ENCODE measurements at regions not wholly inside any gene's neighbourhood (a gene's known extent, or its start where the extent isn't known, plus 50 kb on each side); places are given as distances from the start of the nearest gene placed in this dataset.

DNA sequence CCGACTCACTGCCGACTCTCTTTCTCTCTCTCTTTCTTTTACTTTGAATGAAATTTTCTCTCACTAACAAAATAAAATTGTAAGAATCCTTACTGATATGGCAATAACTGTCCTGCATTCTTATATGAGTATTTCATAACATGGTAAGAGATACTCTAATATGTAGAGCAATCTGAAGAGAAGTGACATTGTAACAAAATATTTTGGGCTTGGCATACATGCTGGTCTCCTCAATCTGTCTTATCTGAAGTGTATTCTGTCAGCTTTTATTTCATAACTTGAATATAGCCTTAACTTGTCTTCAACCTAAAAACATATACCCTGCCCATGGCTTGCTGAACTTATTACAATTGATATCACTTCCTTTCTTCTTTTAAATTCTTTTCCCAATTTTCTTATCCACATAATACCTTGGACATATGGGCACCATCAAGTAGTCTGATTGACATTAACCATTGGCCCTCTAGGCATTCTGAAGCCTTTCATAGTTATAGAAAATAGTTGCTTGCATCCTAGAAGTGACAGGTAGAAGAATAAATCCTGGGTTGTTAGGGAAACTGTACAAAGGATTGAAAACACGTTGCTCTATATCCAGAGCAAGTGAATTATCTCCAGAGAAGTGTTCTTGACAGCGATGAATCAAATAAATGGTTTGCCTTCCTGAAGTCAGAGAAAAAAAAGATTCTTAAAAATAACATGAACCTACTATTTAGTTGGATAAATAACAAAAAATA lies 537.6 kb upstream of the TYRP1 start:
- TF ChIP-seq EP300 (IDR thresholded peaks at IDR 0.05) (no peak), POLR2AphosphoS5 (IDR thresholded peaks at IDR 0.05) (no peak)
- TF ChIP-seq, protein P1, sequence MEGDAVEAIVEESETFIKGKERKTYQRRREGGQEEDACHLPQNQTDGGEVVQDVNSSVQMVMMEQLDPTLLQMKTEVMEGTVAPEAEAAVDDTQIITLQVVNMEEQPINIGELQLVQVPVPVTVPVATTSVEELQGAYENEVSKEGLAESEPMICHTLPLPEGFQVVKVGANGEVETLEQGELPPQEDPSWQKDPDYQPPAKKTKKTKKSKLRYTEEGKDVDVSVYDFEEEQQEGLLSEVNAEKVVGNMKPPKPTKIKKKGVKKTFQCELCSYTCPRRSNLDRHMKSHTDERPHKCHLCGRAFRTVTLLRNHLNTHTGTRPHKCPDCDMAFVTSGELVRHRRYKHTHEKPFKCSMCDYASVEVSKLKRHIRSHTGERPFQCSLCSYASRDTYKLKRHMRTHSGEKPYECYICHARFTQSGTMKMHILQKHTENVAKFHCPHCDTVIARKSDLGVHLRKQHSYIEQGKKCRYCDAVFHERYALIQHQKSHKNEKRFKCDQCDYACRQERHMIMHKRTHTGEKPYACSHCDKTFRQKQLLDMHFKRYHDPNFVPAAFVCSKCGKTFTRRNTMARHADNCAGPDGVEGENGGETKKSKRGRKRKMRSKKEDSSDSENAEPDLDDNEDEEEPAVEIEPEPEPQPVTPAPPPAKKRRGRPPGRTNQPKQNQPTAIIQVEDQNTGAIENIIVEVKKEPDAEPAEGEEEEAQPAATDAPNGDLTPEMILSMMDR (IDR thresholded peaks at IDR 0.05) = no peak
- no peak overlapping the region for H3K4me3 ChIP-seq
- H3K36me3 ChIP-seq = no peaks in the 10 kb centered on the region
- ATAC-seq = no peak
- H3K27me3 ChIP-seq = no peaks in the 10 kb centered on the region
- WGBS, 2 donors (ENCODE audit: low coverage in 1 of 2) = 70 to 81% methylated on average over 2 to 4 of the region's 4 CpGs
- H3K9me3 ChIP-seq = no peaks in the 10 kb centered on the region
- H3K27ac ChIP-seq = no peak overlapping the region
- H3K4me1 ChIP-seq = no peaks in the 10 kb centered on the region

DNA sequence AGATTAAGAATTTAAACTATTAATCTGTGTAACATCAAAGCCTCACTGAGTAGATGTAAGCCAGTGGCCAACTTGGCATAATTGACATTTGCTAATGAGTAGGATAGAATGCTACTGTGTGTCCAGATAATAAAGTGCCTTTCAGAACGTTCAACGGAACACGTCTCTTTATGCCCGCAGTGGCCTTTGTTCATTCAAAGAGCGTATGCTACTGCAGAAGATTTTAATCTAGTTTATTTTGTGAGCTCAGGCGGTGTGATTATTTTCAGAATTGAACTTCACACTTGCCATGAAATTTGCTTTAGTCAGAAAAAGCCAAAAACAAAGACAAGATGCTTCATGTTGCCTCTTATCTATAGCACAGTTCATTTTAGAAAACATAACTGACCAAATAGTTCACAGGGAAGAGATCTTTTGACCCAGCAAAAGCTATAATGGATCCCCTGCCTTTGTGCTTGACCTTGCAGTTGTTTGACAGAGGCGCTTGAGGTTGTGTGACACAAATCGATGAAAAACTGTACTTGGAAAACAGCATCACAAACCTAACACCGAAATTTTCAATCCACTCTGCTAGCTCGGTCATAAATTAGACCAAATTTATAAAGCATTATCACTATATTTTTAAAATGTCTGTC lies 530.9 kb upstream of the TYRP1 start:
- TF ChIP-seq, protein P1 (IDR thresholded peaks at IDR 0.05) = no peak
- TF ChIP-seq EP300 (IDR thresholded peaks at IDR 0.05) = no peak
- no peak for TF ChIP-seq POLR2AphosphoS5 (IDR thresholded peaks at IDR 0.05)
- no peak for TF ChIP-seq POLR2A (IDR thresholded peaks at IDR 0.05)
- ATAC-seq = no peak
- 70 to 79% methylated on average over 10 of the region's 10 CpGs for WGBS, 2 donors (ENCODE audit: low coverage in 1 of 2)
- Histone ChIP-seq H3K4me1 (no peaks in the 10 kb centered on the region), H3K4me3 (no peak overlapping the region), H3K27ac (no peak overlapping the region), H3K27me3 (no peaks in the 10 kb centered on the region), H3K9me3 (no peaks in the 10 kb centered on the region), H3K36me3 (no peaks in the 10 kb centered on the region)

DNA sequence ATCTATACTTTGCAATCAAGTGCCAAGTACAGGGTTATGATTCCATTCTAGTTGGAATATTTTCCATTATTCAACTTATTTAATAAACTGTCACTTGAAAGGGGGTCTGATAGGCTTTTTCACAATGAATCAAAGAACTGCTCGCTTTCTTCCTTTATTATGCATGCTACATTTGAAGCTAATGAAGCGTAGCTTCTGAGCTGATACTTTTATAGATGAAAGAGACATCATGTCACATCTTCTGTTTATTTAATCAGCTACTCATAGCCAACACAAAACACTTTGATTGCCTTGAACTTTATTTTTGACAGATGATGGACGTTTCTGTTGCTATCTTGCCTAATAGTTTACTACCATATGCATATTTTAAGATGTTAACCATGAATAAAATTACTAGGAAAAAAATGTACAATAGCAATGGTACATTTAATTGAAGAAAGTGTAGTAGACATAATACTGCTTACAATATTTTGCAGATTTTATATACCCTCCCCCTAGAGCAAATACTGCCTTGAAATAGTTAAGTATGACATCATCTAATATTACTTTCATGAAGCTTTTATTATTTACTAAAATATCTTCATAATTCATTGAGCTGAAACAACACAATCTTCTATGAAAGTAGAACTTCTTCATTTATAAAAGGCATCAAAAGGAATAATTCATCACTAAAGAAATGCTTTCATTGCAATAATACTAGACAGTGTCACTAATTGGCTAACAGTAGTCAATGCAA lies 529.3 kb upstream of the TYRP1 start:
- Histone ChIP-seq H3K9me3 (no peaks in the 10 kb centered on the region), H3K4me3 (no peak overlapping the region), H3K27ac (no peak overlapping the region), H3K36me3 (no peaks in the 10 kb centered on the region), H3K4me1 (no peaks in the 10 kb centered on the region), H3K27me3 (no peaks in the 10 kb centered on the region)
- WGBS, 2 donors (ENCODE audit: low coverage in 1 of 2) = 65 to 96% methylated on average over 3 of the region's 3 CpGs
- TF ChIP-seq, protein P1 (IDR thresholded peaks at IDR 0.05) = no peak
- TF ChIP-seq POLR2AphosphoS5 (IDR thresholded peaks at IDR 0.05) (no peak), POLR2A (IDR thresholded peaks at IDR 0.05) (no peak), EP300 (IDR thresholded peaks at IDR 0.05) (no peak)
- ATAC-seq = no peak

DNA sequence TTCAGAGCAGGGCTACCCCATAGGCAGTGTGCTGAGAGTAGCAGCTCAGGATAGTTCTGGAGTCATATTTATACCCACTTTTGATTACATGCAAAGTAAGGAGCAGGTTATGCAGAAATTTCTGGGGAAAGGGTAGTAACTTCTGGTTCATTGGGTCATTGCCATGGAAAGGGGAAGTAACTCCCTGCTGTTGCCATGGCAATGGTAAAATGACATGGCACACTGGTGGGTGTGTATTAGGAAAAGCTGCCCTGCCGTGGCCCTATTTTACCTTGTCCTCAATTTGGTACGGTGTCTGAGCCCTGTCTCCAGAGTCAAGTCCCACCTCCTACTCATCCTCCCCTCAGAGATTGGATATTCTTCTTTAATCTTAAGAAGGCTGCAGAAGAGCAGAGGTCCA lies 526.7 kb upstream of the TYRP1 start:
- Histone ChIP-seq H3K36me3 (no peaks in the 10 kb centered on the region), H3K9me3 (no peaks in the 10 kb centered on the region), H3K4me1 (no peaks in the 10 kb centered on the region), H3K4me3 (no peak overlapping the region), H3K27ac (no peak overlapping the region), H3K27me3 (no peaks in the 10 kb centered on the region)
- no peak for TF ChIP-seq EP300 (IDR thresholded peaks at IDR 0.05)
- TF ChIP-seq POLR2AphosphoS5 (IDR thresholded peaks at IDR 0.05) = no peak
- no peak for TF ChIP-seq POLR2A (IDR thresholded peaks at IDR 0.05)
- no peak for ATAC-seq
- WGBS, 2 donors (ENCODE audit: low coverage in 1 of 2) = 72% methylated on average over 2 of the region's 2 CpGs; no CpG with 5 or more reads in 1 of the 2 donors

DNA sequence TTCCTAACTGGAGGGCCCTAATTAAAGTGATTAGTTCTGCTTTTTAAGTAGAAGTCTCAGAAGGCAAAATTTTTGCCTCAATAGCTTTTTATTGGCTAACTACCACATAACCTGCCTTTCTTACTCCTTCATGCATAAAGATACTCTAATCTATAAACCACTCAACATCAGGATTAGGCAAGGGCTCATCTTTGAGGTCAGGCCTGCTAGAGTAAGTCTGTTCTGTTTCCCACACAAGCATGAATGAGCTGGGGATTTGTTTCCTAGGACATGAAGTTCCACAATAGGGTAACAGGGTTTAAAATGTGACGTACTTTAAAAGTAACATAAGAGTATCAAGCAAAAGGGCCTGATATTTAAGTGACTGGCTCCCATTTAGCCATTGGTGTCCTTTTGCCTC lies 522.7 kb upstream of the TYRP1 start:
- TF ChIP-seq, protein P1 (IDR thresholded peaks at IDR 0.05) = no peak
- TF ChIP-seq EP300 (IDR thresholded peaks at IDR 0.05) = no peak
- Histone ChIP-seq H3K27me3 (no peaks in the 10 kb centered on the region), H3K4me3 (no peak overlapping the region), H3K36me3 (no peaks in the 10 kb centered on the region), H3K27ac (no peak overlapping the region), H3K4me1 (no peaks in the 10 kb centered on the region), H3K9me3 (no peaks in the 10 kb centered on the region)
- 89 to 100% methylated on average over 1 of the region's 1 CpG for WGBS, 2 donors (ENCODE audit: low coverage in 1 of 2)
- no peak for ATAC-seq

All from gastroesophageal sphincter (tissue), 4 donors.